IMR-90 (cell line): ENCODE measurements at regions not wholly inside any gene's neighbourhood (a gene's known extent, or its start where the extent isn't known, plus 50 kb on each side); places are given as distances from the start of the nearest gene placed in this dataset.
A peak's percentile ranks its signal among the peaks of the same experiment; 100 is the strongest.

Experiments
- ATAC-seq: fragments of 200-7000 bp; cut with Tn5 transposase; 2 replicates; pipeline ENCODE4 v1.9.1; 2020; ENCODE audit warnings: low read depth, mild to moderate bottlenecking, moderate library complexity
- BruUV-seq: library from RNA; stranded (reverse); fragments of 400-500 nt; replicated peaks from 2 replicates; lab custom pipeline; 2021; lab: Mats Ljungman, UMichigan
- CTCF ChIA-PET: fragments of 300-600 bp; formaldehyde crosslinking; extraction: SDS; loops from one replicate; lab custom pipeline; 2021; ENCODE audit warnings: antibody characterized with exemption; lab: Yijun Ruan, JAX
- POLR2A ChIA-PET: fragments of 300-600 bp; sonication (Branson Sonifier 250); formaldehyde crosslinking; loops from one replicate; lab custom pipeline; 2022; ENCODE audit warnings: antibody characterized with exemption; ENCODE audit not compliant: unreplicated experiment; lab: Charles Lee
- DNase-seq: peaks from one replicate; pipeline ENCODE4 v3.0.0; 2013
- H2AFZ ChIP-seq: replicated peaks from 2 replicates; pipeline ENCODE3; 2013; ENCODE audit warnings: low read length, mild to moderate bottlenecking; ENCODE audit not compliant: poor library complexity
- H2AK5ac ChIP-seq: 2 replicates; pipeline ENCODE4 v1.6.1; 2013; ENCODE audit warnings: low read depth, low read length, inconsistent platforms
- H2AK9ac ChIP-seq: replicated peaks from 2 replicates; pipeline ENCODE3; 2013; ENCODE audit warnings: mild to moderate bottlenecking, low read depth, low read length, moderate library complexity; ENCODE audit not compliant: poor library complexity
- H2BK120ac ChIP-seq: 2 replicates; pipeline ENCODE4 v1.6.1; 2013; ENCODE audit warnings: low read depth, low read length, inconsistent platforms
- H2BK15ac ChIP-seq: 3 replicates; pipeline ENCODE4 v1.6.1; 2013; ENCODE audit warnings: low read depth, low read length, inconsistent platforms
- H2BK20ac ChIP-seq: 2 replicates; pipeline ENCODE4 v1.6.1; 2013; ENCODE audit warnings: low read depth, mild to moderate bottlenecking, inconsistent platforms, low read length, moderate library complexity
- H2BK5ac ChIP-seq: 2 replicates; pipeline ENCODE4 v1.6.1; 2013; ENCODE audit warnings: mild to moderate bottlenecking, low read depth, low read length, inconsistent platforms; ENCODE audit not compliant: poor library complexity, severe bottlenecking
- H3K14ac ChIP-seq: replicated peaks from 2 replicates; pipeline ENCODE4 v1.6.1; 2013; ENCODE audit warnings: low read depth, low read length, inconsistent platforms
- H3K18ac ChIP-seq: 2 replicates; pipeline ENCODE4 v1.6.1; 2013; ENCODE audit warnings: low read depth, low read length, control low read depth
- H3K23ac ChIP-seq: 2 replicates; pipeline ENCODE4 v1.6.1; 2013; ENCODE audit warnings: low read depth, low read length, inconsistent platforms
- H3K27ac ChIP-seq: 2 replicates; pipeline ENCODE4 v1.5.1; 2013; ENCODE audit warnings: mild to moderate bottlenecking, control low read depth, low read length; ENCODE audit not compliant: insufficient read depth
- H3K27me3 ChIP-seq: 2 replicates; pipeline ENCODE4 v1.6.1; 2013; ENCODE audit warnings: low read length; ENCODE audit not compliant: control insufficient read depth, insufficient read depth
- H3K36me3 ChIP-seq: 2 replicates; pipeline ENCODE4 v1.6.1; 2013; ENCODE audit warnings: low read length, mixed read lengths; ENCODE audit not compliant: control insufficient read depth, insufficient read depth
- H3K4ac ChIP-seq: 2 replicates; pipeline ENCODE4 v1.6.1; 2013; ENCODE audit warnings: low read depth, low read length, inconsistent platforms
- H3K4me1 ChIP-seq: 2 replicates; pipeline ENCODE4 v1.6.1; 2013; ENCODE audit warnings: low read length, mixed read lengths; ENCODE audit not compliant: control insufficient read depth, insufficient read depth
- H3K4me2 ChIP-seq: 2 replicates; pipeline ENCODE4 v1.6.1; 2013; ENCODE audit warnings: low read depth, mild to moderate bottlenecking, control low read depth, low read length, moderate library complexity
- H3K4me3 ChIP-seq: 2 replicates; pipeline ENCODE4 v1.5.1; 2013; ENCODE audit warnings: low read depth, mild to moderate bottlenecking, control low read depth, low read length, moderate library complexity; ENCODE audit not compliant: insufficient read depth
- H3K56ac ChIP-seq: 2 replicates; pipeline ENCODE4 v1.6.1; 2013; ENCODE audit warnings: low read length, inconsistent platforms; ENCODE audit not compliant: insufficient read depth; ENCODE audit errors: extremely low read depth
- H3K79me1 ChIP-seq, 2 experiments: 2 replicates each; pipeline ENCODE4 v1.6.1; 2013; ENCODE audit warnings: low read length in 2 of 2, inconsistent platforms in 1 of 2, low read depth in 1 of 2
- H3K9ac ChIP-seq: 2 replicates; pipeline ENCODE4 v1.6.1; 2013; ENCODE audit warnings: low read depth, low read length, control low read depth
- H3K9me1 ChIP-seq: 2 replicates; pipeline ENCODE4 v1.6.1; 2013; ENCODE audit warnings: low read length, inconsistent platforms; ENCODE audit not compliant: insufficient read depth
- H3K9me3 ChIP-seq: 2 replicates; pipeline ENCODE4 v1.6.1; 2013; ENCODE audit warnings: low read length; ENCODE audit not compliant: control insufficient read depth, insufficient read depth
- H4K20me1 ChIP-seq: 2 replicates; pipeline ENCODE4 v1.6.1; 2013; ENCODE audit warnings: low read length, inconsistent platforms; ENCODE audit not compliant: insufficient read depth
- H4K5ac ChIP-seq: 2 replicates; pipeline ENCODE4 v1.6.1; 2013; ENCODE audit warnings: mild to moderate bottlenecking, low read depth, low read length, control low read depth
- H4K8ac ChIP-seq, 2 experiments: 2 replicates each; pipeline ENCODE4 v1.6.1; 2013; ENCODE audit warnings: low read depth in 2 of 2, low read length in 2 of 2, control low read depth in 1 of 2, inconsistent platforms in 1 of 2
- H4K91ac ChIP-seq: 2 replicates; pipeline ENCODE4 v1.6.1; 2013; ENCODE audit warnings: low read depth, low read length, inconsistent platforms; ENCODE audit not compliant: insufficient read depth
- BHLHE40 ChIP-seq: fragments of 150-350 bp; IDR thresholded peaks from 2 replicates; pipeline ENCODE4 v1.6.1; 2016; ENCODE audit warnings: mild to moderate bottlenecking, low read depth, low read length
- CHD1 ChIP-seq: IDR thresholded peaks from 2 replicates; pipeline ENCODE4 v1.6.1; 2012; ENCODE audit warnings: low read depth, low read length, improper control_type of control experiment
- CTCF ChIP-seq: conservative IDR thresholded peaks from 2 replicates; pipeline ENCODE4 v1.5.1; 2012; ENCODE audit warnings: mild to moderate bottlenecking, low read depth, low read length, improper control_type of control experiment
- FOS ChIP-seq: fragments of 150-350 bp; IDR thresholded peaks from 2 replicates; pipeline ENCODE4 v1.6.1; 2016; ENCODE audit warnings: low read depth, low read length
- MAFK ChIP-seq: IDR thresholded peaks from 2 replicates; pipeline ENCODE4 v1.6.1; 2012; ENCODE audit warnings: low read depth, low read length, improper control_type of control experiment
- MAZ ChIP-seq: IDR thresholded peaks from 2 replicates; pipeline ENCODE4 v1.6.1; 2012; ENCODE audit warnings: low read depth, mild to moderate bottlenecking, low read length, improper control_type of control experiment, moderate library complexity, borderline replicate concordance
- NFE2L2 ChIP-seq: fragments of 150-350 bp; IDR thresholded peaks from 2 replicates; pipeline ENCODE4 v1.6.1; 2016; ENCODE audit warnings: low read depth, mild to moderate bottlenecking, low read length
- POLR2A ChIP-seq: IDR thresholded peaks from 2 replicates; pipeline ENCODE4 v1.6.1; 2012; ENCODE audit warnings: mild to moderate bottlenecking, low read depth, low read length
- RAD21 ChIP-seq: IDR thresholded peaks from 2 replicates; pipeline ENCODE4 v1.6.1; 2012; ENCODE audit warnings: low read length, improper control_type of control experiment
- RFX5 ChIP-seq: IDR thresholded peaks from 2 replicates; pipeline ENCODE4 v1.8.0; 2012; ENCODE audit warnings: low read depth, mild to moderate bottlenecking, low read length, moderate library complexity
- SMC3 ChIP-seq: fragments of 150-350 bp; IDR thresholded peaks from 2 replicates; pipeline ENCODE4 v1.6.1; 2016; ENCODE audit warnings: low read depth, mild to moderate bottlenecking, antibody characterized with exemption, low read length, moderate library complexity
- USF2 ChIP-seq: fragments of 150-350 bp; IDR thresholded peaks from 2 replicates; pipeline ENCODE4 v1.6.1; 2017; ENCODE audit warnings: mild to moderate bottlenecking, antibody characterized with exemption, low read length, low read depth
- dilution Hi-C: fragments of 300-500 bp; cut with HindIII; formaldehyde crosslinking; loops from one replicate; pipeline ENCODE4 v1.14.3; 2018; ENCODE audit warnings: low sequenced_read_pairs; ENCODE audit not compliant: unreplicated experiment
- in situ Hi-C: fragments of 300-500 bp; cut with MboI; formaldehyde crosslinking; loops from 3 replicates; pipeline ENCODE4 v1.14.3; 2019; ENCODE audit warnings: low sequenced_read_pairs, inconsistent platforms, mixed read lengths
- intact Hi-C: fragments of 100-400 bp; cut with micrococcal nuclease; formaldehyde crosslinking; loops from 2 replicates; pipeline ENCODE4 v1.10.0; 2022

- H3K4me1 ChIP-seq = no peaks in the 10 kb centered on the region
- no peaks in the 10 kb centered on the region for H3K36me3 ChIP-seq
- ChIA-PET CTCF (no interaction called here), POLR2A (no interaction called here)
- no peak overlapping the region for H3K4me2 ChIP-seq
- no peak overlapping the region for H3K56ac ChIP-seq
- H4K5ac ChIP-seq = no peak overlapping the region
- in situ Hi-C loops = no loop called here
- dilution Hi-C loops = no loop called here
- no peaks in the 10 kb centered on the region for H3K27me3 ChIP-seq
- H3K23ac ChIP-seq = no peak overlapping the region
- H4K20me1 ChIP-seq = no peaks in the 10 kb centered on the region
- H2AFZ ChIP-seq = no peak overlapping the region
- H2BK120ac ChIP-seq = no peak overlapping the region
- no peak overlapping the region for H3K9ac ChIP-seq
- H3K4ac ChIP-seq = no peak overlapping the region
- no peak overlapping the region for H3K27ac ChIP-seq
- no peak overlapping the region for H3K14ac ChIP-seq
- no peak overlapping the region for H3K4me3 ChIP-seq
- ATAC-seq (no peak), DNase-seq (no peak)
- H3K9me1 ChIP-seq = no peaks in the 10 kb centered on the region
- no peak overlapping the region for H2AK5ac ChIP-seq
- no peak overlapping the region for H2BK5ac ChIP-seq
- H4K91ac ChIP-seq = no peak overlapping the region
- no TSS peak for BruUV-seq
- intact Hi-C loops = no loop called here
- H3K79me1 ChIP-seq = no peaks in the 10 kb centered on the region
- H2BK20ac ChIP-seq = no peak overlapping the region
- no peak overlapping the region for H2AK9ac ChIP-seq
- no peak overlapping the region for H3K18ac ChIP-seq
- no peak overlapping the region for H2BK15ac ChIP-seq
- no peak for TF ChIP-seq POLR2A
- no peak for TF ChIP-seq CTCF
- no peak for TF ChIP-seq RFX5
- no peak for TF ChIP-seq FOS
- TF ChIP-seq CHD1 = no peak
- no peak for TF ChIP-seq MAZ
- no peak for TF ChIP-seq USF2
- peak; percentile 73 for TF ChIP-seq NFE2L2
- TF ChIP-seq BHLHE40 = no peak
- TF ChIP-seq MAFK = 0 out of 2 replicates have a peak, but pooled peaks have one; percentile 20
- TF ChIP-seq SMC3 = no peak
- no peak for TF ChIP-seq RAD21
- peaks cover 6% of the 10 kb centered on the region for H3K9me3 ChIP-seq
- H4K8ac ChIP-seq = no peak overlapping the region
These were observed 130.2 kb upstream of the PKP2 start for GRCh38 chr12:33026791-33027190.
